ENCODE measurements at regions not wholly inside any gene's neighbourhood (a gene's known extent, or its start where the extent isn't known, plus 50 kb on each side); places are given as distances from the start of the nearest gene placed in this dataset.

GRCh38 chr9:108161503-108161902 lies 671.9 kb upstream of the KLF4 start:
- Mint-ChIP-seq H3K27me3 (no peaks in the 10 kb centered on the region), H3K36me3 (ENCODE audit: low read depth) (no peaks in the 10 kb centered on the region), H3K27ac (no peak overlapping the region), H3K4me3 (no peak overlapping the region), H3K4me1 (ENCODE audit: low read depth) (no peaks in the 10 kb centered on the region), H3K9me3 (peaks cover 5% of the 10 kb centered on the region)

GRCh38 chr9:108160706-108161355 lies 671.3 kb upstream of the KLF4 start:
- no peaks in the 10 kb centered on the region for H3K9me3 Mint-ChIP-seq
- no peaks in the 10 kb centered on the region for H3K27me3 Mint-ChIP-seq
- no peak overlapping the region for H3K4me3 Mint-ChIP-seq
- H3K27ac Mint-ChIP-seq = no peak overlapping the region
- H3K4me1 Mint-ChIP-seq (ENCODE audit: low read depth) = no peaks in the 10 kb centered on the region
- H3K36me3 Mint-ChIP-seq (ENCODE audit: low read depth) = no peaks in the 10 kb centered on the region

- Mint-ChIP-seq H3K27ac (no peak overlapping the region), H3K4me1 (ENCODE audit: low read depth) (no peaks in the 10 kb centered on the region), H3K27me3 (no peaks in the 10 kb centered on the region), H3K9me3 (no peaks in the 10 kb centered on the region), H3K36me3 (ENCODE audit: low read depth) (no peaks in the 10 kb centered on the region), H3K4me3 (no peak overlapping the region)
Measured at GRCh38 chr9:108160039-108160438, 670.5 kb upstream of the KLF4 start.

- H3K27ac Mint-ChIP-seq = no peak overlapping the region
- H3K36me3 Mint-ChIP-seq (ENCODE audit: low read depth) = no peaks in the 10 kb centered on the region
- no peaks in the 10 kb centered on the region for H3K4me1 Mint-ChIP-seq (ENCODE audit: low read depth)
- H3K4me3 Mint-ChIP-seq = no peak overlapping the region
- peaks cover 3% of the 10 kb centered on the region for H3K9me3 Mint-ChIP-seq
- H3K27me3 Mint-ChIP-seq = no peaks in the 10 kb centered on the region
Measured at GRCh38 chr9:108158236-108158995, 668.8 kb upstream of the KLF4 start.

GRCh38 chr9:108156270-108156998 lies 666.9 kb upstream of the KLF4 start:
- Mint-ChIP-seq H3K36me3 (ENCODE audit: low read depth) (no peaks in the 10 kb centered on the region), H3K4me1 (ENCODE audit: low read depth) (no peaks in the 10 kb centered on the region), H3K4me3 (no peak overlapping the region), H3K27me3 (no peaks in the 10 kb centered on the region), H3K27ac (no peak overlapping the region), H3K9me3 (peaks cover 4% of the 10 kb centered on the region)

- Mint-ChIP-seq H3K4me3 (no peak overlapping the region), H3K27me3 (no peaks in the 10 kb centered on the region), H3K4me1 (ENCODE audit: low read depth) (no peaks in the 10 kb centered on the region)
Measured at GRCh38 chr9:108153416-108153815, 663.8 kb upstream of the KLF4 start.

GRCh38 chr9:108150736-108151586 lies 661.4 kb upstream of the KLF4 start:
- no peak overlapping the region for H3K27ac Mint-ChIP-seq
- H3K36me3 Mint-ChIP-seq (ENCODE audit: low read depth) = no peaks in the 10 kb centered on the region
- no peaks in the 10 kb centered on the region for H3K27me3 Mint-ChIP-seq
- H3K9me3 Mint-ChIP-seq = peaks cover 4% of the 10 kb centered on the region
- no peak overlapping the region for H3K4me3 Mint-ChIP-seq
- no peaks in the 10 kb centered on the region for H3K4me1 Mint-ChIP-seq (ENCODE audit: low read depth)

More at GRCh38 chr9:108153416-108153815, 663.8 kb upstream of the KLF4 start:
- no peak overlapping the region for H3K27ac Mint-ChIP-seq
- H3K9me3 Mint-ChIP-seq = peaks cover 4% of the 10 kb centered on the region
- no peaks in the 10 kb centered on the region for H3K36me3 Mint-ChIP-seq (ENCODE audit: low read depth)

- Mint-ChIP-seq H3K27ac (no peak overlapping the region), H3K27me3 (no peaks in the 10 kb centered on the region), H3K4me3 (no peak overlapping the region), H3K4me1 (ENCODE audit: low read depth) (no peaks in the 10 kb centered on the region), H3K9me3 (peaks cover 12% of the 10 kb centered on the region), H3K36me3 (ENCODE audit: low read depth) (no peaks in the 10 kb centered on the region)
Measured at GRCh38 chr9:108149326-108149725, 659.8 kb upstream of the KLF4 start.

- no peaks in the 10 kb centered on the region for H3K36me3 Mint-ChIP-seq (ENCODE audit: low read depth)
- H3K27me3 Mint-ChIP-seq = no peaks in the 10 kb centered on the region
- H3K9me3 Mint-ChIP-seq = peaks cover 8% of the 10 kb centered on the region
- no peak overlapping the region for H3K4me3 Mint-ChIP-seq
- H3K27ac Mint-ChIP-seq = no peak overlapping the region
- H3K4me1 Mint-ChIP-seq (ENCODE audit: low read depth) = no peaks in the 10 kb centered on the region
Measured at GRCh38 chr9:108142504-108143201, 653.1 kb upstream of the KLF4 start.

GRCh38 chr9:108142142-108142503 lies 652.6 kb upstream of the KLF4 start:
- no peaks in the 10 kb centered on the region for H3K4me1 Mint-ChIP-seq (ENCODE audit: low read depth)
- H3K27me3 Mint-ChIP-seq = no peaks in the 10 kb centered on the region
- H3K27ac Mint-ChIP-seq = no peak overlapping the region
- no peak overlapping the region for H3K4me3 Mint-ChIP-seq
- peaks cover 8% of the 10 kb centered on the region for H3K9me3 Mint-ChIP-seq
- H3K36me3 Mint-ChIP-seq (ENCODE audit: low read depth) = no peaks in the 10 kb centered on the region

- Mint-ChIP-seq H3K27ac (no peak overlapping the region), H3K36me3 (ENCODE audit: low read depth) (no peaks in the 10 kb centered on the region), H3K4me3 (no peak overlapping the region), H3K4me1 (ENCODE audit: low read depth) (no peaks in the 10 kb centered on the region), H3K9me3 (no peaks in the 10 kb centered on the region), H3K27me3 (no peaks in the 10 kb centered on the region)
Measured at GRCh38 chr9:108139900-108140299, 650.3 kb upstream of the KLF4 start.

- no peaks in the 10 kb centered on the region for H3K27me3 Mint-ChIP-seq
- H3K4me3 Mint-ChIP-seq = no peak overlapping the region
- no peaks in the 10 kb centered on the region for H3K9me3 Mint-ChIP-seq
- H3K36me3 Mint-ChIP-seq (ENCODE audit: low read depth) = no peaks in the 10 kb centered on the region
- H3K27ac Mint-ChIP-seq = no peak overlapping the region
- H3K4me1 Mint-ChIP-seq (ENCODE audit: low read depth) = no peaks in the 10 kb centered on the region
Measured at GRCh38 chr9:108138516-108138915, 648.9 kb upstream of the KLF4 start.

- no peaks in the 10 kb centered on the region for H3K36me3 Mint-ChIP-seq (ENCODE audit: low read depth)
- H3K4me1 Mint-ChIP-seq (ENCODE audit: low read depth) = no peaks in the 10 kb centered on the region
- no peak overlapping the region for H3K27ac Mint-ChIP-seq
- no peaks in the 10 kb centered on the region for H3K27me3 Mint-ChIP-seq
- no peak overlapping the region for H3K4me3 Mint-ChIP-seq
- H3K9me3 Mint-ChIP-seq = no peaks in the 10 kb centered on the region
Measured at GRCh38 chr9:108136656-108137055, 647.1 kb upstream of the KLF4 start.

GRCh38 chr9:108134486-108135128 lies 645.0 kb upstream of the KLF4 start:
- Mint-ChIP-seq H3K4me1 (ENCODE audit: low read depth) (no peaks in the 10 kb centered on the region), H3K27ac (no peak overlapping the region), H3K9me3 (no peaks in the 10 kb centered on the region), H3K36me3 (ENCODE audit: low read depth) (no peaks in the 10 kb centered on the region), H3K27me3 (no peaks in the 10 kb centered on the region), H3K4me3 (no peak overlapping the region)

Data from stimulated activated naive CD8-positive, alpha-beta T cell treated with anti-CD3 and anti-CD28 coated beads, Interleukin-15, Interleukin-2, amounts not matched to agents 100 ng/mL and 50 ng/mL, for 24 hours (primary cell).